Transverse colon (tissue), 4 donors: ENCODE measurements at regions not wholly inside any gene's neighbourhood (a gene's known extent, or its start where the extent isn't known, plus 50 kb on each side); places are given as distances from the start of the nearest gene placed in this dataset.

Experiments
- DNase-seq: peaks from one replicate; pipeline ENCODE4 v3.0.0-alpha.2; 2019
- H3K27ac ChIP-seq, 4 donors: fragments of 200-600 bp; sonication (generic); 2 replicates each; pipeline ENCODE4 v1.5.1; 2016 to 2018; ENCODE audit warnings: inconsistent platforms in 4 of 4
- H3K27me3 ChIP-seq: fragments of 200-600 bp; sonication (generic); 2 replicates; pipeline ENCODE4 v1.5.1; 2017; ENCODE audit warnings: inconsistent platforms
- H3K36me3 ChIP-seq, 4 donors: fragments of 200-600 bp; sonication (generic); 2 replicates each; pipeline ENCODE4 v1.5.1; 2017 to 2019; ENCODE audit warnings: inconsistent platforms in 4 of 4
- H3K4me1 ChIP-seq, 4 donors: fragments of 200-600 bp; sonication (generic); 2 replicates each; pipeline ENCODE4 v1.5.1; 2017 to 2020; ENCODE audit warnings: inconsistent platforms in 4 of 4
- H3K4me3 ChIP-seq, 4 donors: fragments of 200-600 bp; sonication (generic); 1 replicate in 1 of 4; 2 replicates in 3 of 4; pipeline versions ENCODE4 v1.5.1 to v1.6.1; 2017 to 2019; ENCODE audit warnings: inconsistent platforms in 4 of 4
- H3K9me3 ChIP-seq, 2 donors: fragments of 200-600 bp; sonication (generic); 2 replicates each; pipeline ENCODE4 v1.5.1; 2017 to 2019; ENCODE audit warnings: inconsistent platforms in 2 of 2
- CTCF ChIP-seq, 5 experiments: fragments of 200-600 bp in 3 of 5; fragments of 450-650 bp in 2 of 5; sonication (generic) in 3 of 5; IDR thresholded peaks; 1 replicate in 2 of 5; 2 replicates in 3 of 5; pipeline ENCODE4 v1.5.1; 2016 to 2017; ENCODE audit warnings: antibody characterized with exemption in 5 of 5, inconsistent platforms in 3 of 5, mild to moderate bottlenecking in 2 of 5, moderate library complexity in 1 of 5
- EP300 ChIP-seq: sonication (generic); formaldehyde crosslinking; IDR thresholded peaks from one replicate; pipeline ENCODE4 v1.6.1; 2017; ENCODE audit warnings: antibody characterized with exemption, low read depth
- POLR2A ChIP-seq: fragments of 450-650 bp; IDR thresholded peaks from one replicate; pipeline ENCODE4 v1.6.1; 2016; ENCODE audit warnings: antibody characterized with exemption, mild to moderate bottlenecking, moderate library complexity
- POLR2AphosphoS5 ChIP-seq, 3 donors: sonication (generic); formaldehyde crosslinking; IDR thresholded peaks; one replicate each; pipeline ENCODE4 v1.6.1; 2016; ENCODE audit warnings: antibody characterized with exemption in 3 of 3
- WGBS, 2 donors: methylation state at CpG; one replicate each; pipeline ENCODE4 v1.1.5; 2018; ENCODE audit warnings: low coverage in 1 of 2; 5-methylcytosine and 5-hydroxymethylcytosine counted together
- in situ Hi-C, 4 donors: fragments of 200-750 bp; cut with MboI; loops; one replicate each; pipeline versions ENCODE4 v1.15.0 to v1.15.1; 2017; ENCODE audit warnings: low sequenced_read_pairs in 3 of 4, low pct_ligation_motif_present in 1 of 4, low pct_unique_long_range_greater_than_20kb in 1 of 4
- intact Hi-C: fragments of 100-400 bp; cut with DNase I; formaldehyde crosslinking; loops from one replicate; pipeline ENCODE4 v1.15.1; 2023; ENCODE audit warnings: low total_unique reads

- in situ Hi-C loops: no loop called here
- Histone ChIP-seq H3K27ac (no peak overlapping the region), H3K4me3 (no peak overlapping the region), H3K36me3 (no peaks in the 10 kb centered on the region), H3K4me1 (peaks cover 7 to 28% (median 11%) of the 10 kb centered on the region in 4 donors), H3K27me3 (no peaks in the 10 kb centered on the region), H3K9me3 (peaks cover 0 to 8% of the 10 kb centered on the region in 2 donors)
- no peak for TF ChIP-seq POLR2A
- TF ChIP-seq POLR2AphosphoS5 (IDR thresholded peaks at IDR 0.05): no peak
- no peak for TF ChIP-seq CTCF (IDR thresholded peaks at IDR 0.05)
- TF ChIP-seq EP300: no peak
- no peak for DNase-seq
- intact Hi-C loops: no loop called here
- 79% methylated on average over 1 of the region's 1 CpG; no CpG with 5 or more reads in 1 of the 2 donors for WGBS, 2 donors
Measured at GRCh38 chr5:33037076-33037475, 326.0 kb downstream of the NPR3 start.

- Histone ChIP-seq H3K9me3 (peaks cover 0 to 8% of the 10 kb centered on the region in 2 donors), H3K27me3 (no peaks in the 10 kb centered on the region), H3K27ac (no peak overlapping the region), H3K36me3 (no peaks in the 10 kb centered on the region), H3K4me3 (no peak overlapping the region), H3K4me1 (no peaks in the 10 kb centered on the region)
- in situ Hi-C loops (no loop called here), intact Hi-C loops (no loop called here)
- 91% methylated on average over 3 of the region's 3 CpGs; no CpG with 5 or more reads in 1 of the 2 donors for WGBS, 2 donors
- no peak for DNase-seq
- TF ChIP-seq POLR2A (no peak), EP300 (no peak), POLR2AphosphoS5 (IDR thresholded peaks at IDR 0.05) (no peak), CTCF (IDR thresholded peaks at IDR 0.05) (no peak)
Measured at GRCh38 chr5:33041586-33041985, 330.5 kb downstream of the NPR3 start.

- no peak for DNase-seq
- Histone ChIP-seq H3K4me3 (no peak overlapping the region), H3K27ac (no peak overlapping the region), H3K27me3 (no peaks in the 10 kb centered on the region), H3K36me3 (no peaks in the 10 kb centered on the region), H3K9me3 (peaks cover 0 to 8% of the 10 kb centered on the region in 2 donors), H3K4me1 (no peaks in the 10 kb centered on the region)
- TF ChIP-seq CTCF (IDR thresholded peaks at IDR 0.05) (no peak), POLR2AphosphoS5 (IDR thresholded peaks at IDR 0.05) (no peak), POLR2A (no peak)
- WGBS, 2 donors: 67 to 89% methylated on average over 1 of the region's 1 CpG
- intact Hi-C loops: no loop called here
- in situ Hi-C loops: no loop called here
Measured at GRCh38 chr5:33043343-33043997, 332.3 kb downstream of the NPR3 start.

GRCh38 chr5:33046091-33046490 lies 335.0 kb downstream of the NPR3 start:
- Histone ChIP-seq H3K4me1 (no peaks in the 10 kb centered on the region), H3K27ac (no peak overlapping the region), H3K4me3 (no peak overlapping the region), H3K27me3 (no peaks in the 10 kb centered on the region), H3K9me3 (peaks cover 0 to 2% of the 10 kb centered on the region in 2 donors), H3K36me3 (no peaks in the 10 kb centered on the region)
- no peak for DNase-seq
- in situ Hi-C loops: no loop called here
- 71% methylated on average over 2 of the region's 2 CpGs; no CpG with 5 or more reads in 1 of the 2 donors for WGBS, 2 donors
- intact Hi-C loops: no loop called here
- TF ChIP-seq POLR2A: no peak
- TF ChIP-seq POLR2AphosphoS5 (IDR thresholded peaks at IDR 0.05): no peak
- no peak for TF ChIP-seq EP300
- no peak for TF ChIP-seq CTCF (IDR thresholded peaks at IDR 0.05)
